ENCODE measurements at regions not wholly inside any gene's neighbourhood (a gene's known extent, or its start where the extent isn't known, plus 50 kb on each side); places are given as distances from the start of the nearest gene placed in this dataset.

- H3K9me3 ChIP-seq = no peaks in the 10 kb centered on the region
- H3K9ac ChIP-seq = no peak overlapping the region
- H3K27me3 ChIP-seq = no peaks in the 10 kb centered on the region
- no peak overlapping the region for H3K4me2 ChIP-seq
- no peak overlapping the region for H3K4me3 ChIP-seq
- no peaks in the 10 kb centered on the region for H3K36me3 ChIP-seq
- no peak for TF ChIP-seq Cebpa-rat (IDR thresholded peaks at IDR 0.05)
- H3K27ac ChIP-seq = no peak overlapping the region
- no peaks in the 10 kb centered on the region for H3K4me1 ChIP-seq
- H4K20me1 ChIP-seq = no peaks in the 10 kb centered on the region
Observed at GRCh38 chr4:41400296-41400695, 137.7 kb upstream of the LIMCH1 start.

- no peak for TF ChIP-seq Cebpa-rat (IDR thresholded peaks at IDR 0.05)
- Histone ChIP-seq H3K27ac (no peak overlapping the region), H3K4me3 (no peak overlapping the region), H3K36me3 (no peaks in the 10 kb centered on the region), H3K9me3 (no peaks in the 10 kb centered on the region), H3K4me1 (peaks cover 6% of the 10 kb centered on the region; the same call in 1 of the 2 replicates), H3K27me3 (no peaks in the 10 kb centered on the region), H3K4me2 (no peak overlapping the region), H3K9ac (no peak overlapping the region), H4K20me1 (no peaks in the 10 kb centered on the region)
Observed at GRCh38 chr4:41405464-41406112, 132.4 kb upstream of the LIMCH1 start.

GRCh38 chr4:41406113-41406516, 131.8 kb upstream of the LIMCH1 start:
- TF ChIP-seq Cebpa-rat (IDR thresholded peaks at IDR 0.05) = no peak
- Histone ChIP-seq H3K4me3 (no peak overlapping the region), H3K27ac (no peak overlapping the region), H3K27me3 (no peaks in the 10 kb centered on the region), H3K4me1 (peaks cover 7% of the 10 kb centered on the region; the same call in 1 of the 2 replicates), H4K20me1 (no peaks in the 10 kb centered on the region), H3K36me3 (no peaks in the 10 kb centered on the region), H3K9ac (no peak overlapping the region), H3K4me2 (no peak overlapping the region), H3K9me3 (no peaks in the 10 kb centered on the region)

GRCh38 chr4:41408150-41408549, 129.8 kb upstream of the LIMCH1 start:
- Histone ChIP-seq H3K4me3 (no peak overlapping the region), H3K9ac (no peak overlapping the region), H3K4me1 (peaks cover 7% of the 10 kb centered on the region; the same call in 1 of the 2 replicates), H3K4me2 (no peak overlapping the region), H4K20me1 (no peaks in the 10 kb centered on the region), H3K36me3 (no peaks in the 10 kb centered on the region), H3K27me3 (no peaks in the 10 kb centered on the region), H3K9me3 (no peaks in the 10 kb centered on the region), H3K27ac (no peak overlapping the region)
- TF ChIP-seq Cebpa-rat (IDR thresholded peaks at IDR 0.05) = no peak

- Histone ChIP-seq H3K4me3 (no peak overlapping the region), H3K36me3 (no peaks in the 10 kb centered on the region), H3K27me3 (no peaks in the 10 kb centered on the region), H3K9me3 (no peaks in the 10 kb centered on the region), H4K20me1 (no peaks in the 10 kb centered on the region), H3K4me1 (peaks cover 15% of the 10 kb centered on the region), H3K9ac (no peak overlapping the region), H3K4me2 (no peak overlapping the region), H3K27ac (no peak overlapping the region)
- no peak for TF ChIP-seq Cebpa-rat (IDR thresholded peaks at IDR 0.05)
Observed at GRCh38 chr4:41408859-41409593, 128.9 kb upstream of the LIMCH1 start.

GRCh38 chr4:41409594-41409895, 128.4 kb upstream of the LIMCH1 start:
- Histone ChIP-seq H4K20me1 (no peaks in the 10 kb centered on the region), H3K9ac (no peak overlapping the region), H3K4me3 (no peak overlapping the region), H3K27ac (no peak overlapping the region), H3K9me3 (no peaks in the 10 kb centered on the region), H3K4me2 (no peak overlapping the region), H3K4me1 (peaks cover 16% of the 10 kb centered on the region), H3K36me3 (no peaks in the 10 kb centered on the region), H3K27me3 (no peaks in the 10 kb centered on the region)
- no peak for TF ChIP-seq Cebpa-rat (IDR thresholded peaks at IDR 0.05)

GRCh38 chr4:41410049-41410448, 127.9 kb upstream of the LIMCH1 start:
- H3K4me1 ChIP-seq = peaks cover 16% of the 10 kb centered on the region

DNA sequence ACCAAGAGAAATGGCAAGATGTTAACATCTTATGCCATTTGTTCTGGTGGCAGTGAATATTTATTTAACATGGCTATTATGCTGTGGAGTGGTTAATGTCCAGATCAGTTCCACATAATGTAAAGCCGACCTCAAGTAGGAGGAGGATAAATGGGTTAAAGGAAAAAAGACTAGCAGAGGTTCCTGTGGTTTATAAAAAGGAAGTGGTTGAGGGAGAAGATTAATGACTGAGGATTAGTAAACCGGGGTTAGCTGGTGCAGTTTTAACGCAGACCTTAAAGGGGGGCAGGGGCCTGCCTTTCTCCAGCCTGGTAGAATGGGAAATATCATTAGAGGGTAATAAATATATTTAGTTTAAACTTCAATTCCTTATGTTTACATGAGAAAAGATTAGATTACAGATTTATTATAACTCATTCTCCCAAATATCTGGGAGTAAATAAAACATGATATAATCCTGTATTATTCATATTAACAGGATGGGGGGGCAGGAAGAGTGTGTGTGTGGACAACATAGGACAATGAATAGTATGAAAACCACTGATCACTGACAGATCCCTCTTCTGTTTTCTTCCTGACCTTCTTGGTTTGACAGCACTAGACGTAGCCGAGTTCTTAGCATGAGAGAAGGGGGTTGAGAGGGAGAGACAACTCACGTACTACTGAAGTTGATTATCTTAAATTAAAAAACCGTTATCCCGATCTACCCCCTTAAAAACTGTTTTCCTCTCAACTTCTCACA, 124.1 kb upstream of the LIMCH1 start:
- Histone ChIP-seq H3K9ac (no peak overlapping the region), H4K20me1 (no peaks in the 10 kb centered on the region), H3K9me3 (no peaks in the 10 kb centered on the region), H3K4me1 (peaks cover 16% of the 10 kb centered on the region), H3K4me3 (no peak overlapping the region), H3K27me3 (no peaks in the 10 kb centered on the region), H3K4me2 (peak overlapping the region; percentile 43), H3K27ac (no peak overlapping the region), H3K36me3 (no peaks in the 10 kb centered on the region)
- no peak for TF ChIP-seq Cebpa-rat (IDR thresholded peaks at IDR 0.05)

More at GRCh38 chr4:41410049-41410448, 127.9 kb upstream of the LIMCH1 start:
- Histone ChIP-seq H3K27ac (no peak overlapping the region), H3K4me2 (0 out of 2 replicates have a peak overlapping the region, but pooled peaks have one; percentile 7), H3K36me3 (no peaks in the 10 kb centered on the region), H3K27me3 (no peaks in the 10 kb centered on the region), H3K4me3 (no peak overlapping the region), H4K20me1 (no peaks in the 10 kb centered on the region), H3K9me3 (no peaks in the 10 kb centered on the region), H3K9ac (no peak overlapping the region)
- no peak for TF ChIP-seq Cebpa-rat (IDR thresholded peaks at IDR 0.05)

- H4K20me1 ChIP-seq = no peaks in the 10 kb centered on the region
- no peak for TF ChIP-seq Cebpa-rat (IDR thresholded peaks at IDR 0.05)
- H3K4me2 ChIP-seq = no peak overlapping the region
- peaks cover 16% of the 10 kb centered on the region for H3K4me1 ChIP-seq
- H3K9me3 ChIP-seq = no peaks in the 10 kb centered on the region
- no peak overlapping the region for H3K27ac ChIP-seq
- no peaks in the 10 kb centered on the region for H3K36me3 ChIP-seq
- no peak overlapping the region for H3K4me3 ChIP-seq
- no peaks in the 10 kb centered on the region for H3K27me3 ChIP-seq
- no peak overlapping the region for H3K9ac ChIP-seq
Observed at GRCh38 chr4:41414412-41414779, 123.6 kb upstream of the LIMCH1 start.

- no peak overlapping the region for H3K9ac ChIP-seq
- no peaks in the 10 kb centered on the region for H3K9me3 ChIP-seq
- H3K27me3 ChIP-seq = no peaks in the 10 kb centered on the region
- H4K20me1 ChIP-seq = no peaks in the 10 kb centered on the region
- no peak overlapping the region for H3K4me2 ChIP-seq
- no peak overlapping the region for H3K4me3 ChIP-seq
- H3K36me3 ChIP-seq = no peaks in the 10 kb centered on the region
- H3K4me1 ChIP-seq = peaks cover 14% of the 10 kb centered on the region
- no peak for TF ChIP-seq Cebpa-rat (IDR thresholded peaks at IDR 0.05)
- H3K27ac ChIP-seq = no peak overlapping the region
Observed at GRCh38 chr4:41418444-41418843, 119.5 kb upstream of the LIMCH1 start.

Data from BLaER1 (cell line).